ENCODE measurements at regions not wholly inside any gene's neighbourhood (a gene's known extent, or its start where the extent isn't known, plus 50 kb on each side); places are given as distances from the start of the nearest gene placed in this dataset.

DNA sequence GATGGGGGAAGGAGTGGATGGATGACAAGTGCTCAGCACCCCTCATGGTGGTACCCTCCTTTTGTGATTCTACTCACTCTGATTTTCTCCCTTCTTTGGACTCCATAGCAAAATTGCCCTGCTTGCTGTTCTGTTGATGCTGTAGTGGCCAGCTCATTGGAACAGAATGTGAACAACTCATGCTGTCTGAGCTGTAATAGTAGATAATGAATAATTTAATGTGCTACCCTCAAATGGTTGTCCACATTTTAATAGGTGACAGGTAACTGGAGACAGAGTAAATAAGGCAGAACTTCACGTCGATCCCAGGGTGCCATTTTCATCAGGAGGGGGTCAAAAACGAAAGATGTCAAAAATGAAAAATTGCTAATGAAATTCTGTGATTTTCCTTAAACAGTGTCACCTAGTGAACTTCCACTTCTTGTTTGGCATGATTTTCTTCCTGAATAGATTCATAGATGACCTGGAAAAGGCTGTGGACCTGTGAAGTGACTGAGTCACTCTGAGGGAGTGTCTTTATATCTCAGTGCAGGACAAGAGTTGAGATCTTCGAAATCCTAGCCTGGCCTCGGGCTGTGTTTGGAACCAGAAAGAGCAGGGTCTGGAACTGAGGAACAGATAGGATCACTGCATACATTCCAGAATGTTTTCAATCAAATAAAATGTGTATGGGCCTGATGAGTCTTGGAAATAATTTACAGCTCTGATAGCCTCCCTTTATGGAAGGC, 270.2 kb downstream of the PSAT1 start:
- no peak for DNase-seq

DNA sequence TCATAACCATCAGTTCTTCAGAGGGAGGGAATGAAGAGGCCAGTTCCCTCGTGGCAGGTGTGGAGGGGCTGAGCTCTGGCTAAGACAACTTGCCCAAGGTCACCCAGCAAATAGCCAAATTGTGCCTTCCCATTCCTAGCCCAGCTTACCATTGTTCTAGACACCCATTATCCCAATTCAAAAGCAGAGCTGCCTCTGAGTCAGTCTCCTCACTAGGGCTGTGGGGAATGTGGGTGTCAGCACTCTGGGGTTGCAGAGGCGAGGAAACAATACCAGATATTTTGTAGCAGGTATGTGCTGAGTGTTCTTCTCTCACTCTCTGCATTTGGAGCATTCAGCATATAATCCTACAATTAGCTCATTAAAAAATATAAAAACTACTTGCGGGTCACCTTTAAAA, 270.8 kb downstream of the PSAT1 start:
- no peak for DNase-seq

DNA sequence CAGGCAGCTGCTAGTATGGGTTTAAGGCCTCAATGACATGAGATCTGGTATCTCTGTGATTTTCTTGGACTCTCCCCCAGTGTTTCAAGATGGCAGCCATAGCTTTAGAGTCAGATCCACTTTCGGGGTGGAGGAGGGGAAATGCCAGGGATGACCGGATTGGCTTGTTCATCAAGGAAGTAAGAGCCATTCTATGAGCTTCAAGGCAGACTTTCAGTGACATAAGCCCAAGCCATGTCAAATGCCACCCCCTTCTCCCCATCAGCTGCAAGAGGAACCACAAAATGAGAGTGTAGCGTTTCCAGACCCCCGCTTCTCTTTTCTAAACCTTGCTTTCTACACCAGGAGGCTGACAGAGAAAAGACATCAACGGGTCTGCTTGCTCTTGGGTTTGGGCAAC, 271.8 kb downstream of the PSAT1 start:
- DNase-seq: no peak

DNA sequence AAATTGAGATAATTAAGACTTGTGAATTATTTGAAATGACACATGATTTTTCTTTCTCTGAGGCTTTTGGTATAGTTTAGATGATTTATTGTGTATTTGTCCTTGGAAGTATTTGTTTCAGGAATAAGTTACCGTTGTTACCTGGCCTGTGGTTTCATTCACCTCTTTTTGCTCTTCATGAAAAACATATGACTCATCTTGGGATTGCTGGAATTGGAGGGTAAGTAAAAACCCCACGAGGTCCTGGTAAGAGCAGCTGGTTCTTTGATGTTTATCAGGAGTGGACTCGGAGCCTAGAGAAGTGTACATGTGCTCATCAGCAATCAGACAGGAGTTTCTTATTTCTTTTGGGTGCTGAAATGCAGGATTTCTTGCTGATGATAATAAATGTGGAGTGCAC, 275.3 kb downstream of the PSAT1 start:
- no peak for DNase-seq

DNA sequence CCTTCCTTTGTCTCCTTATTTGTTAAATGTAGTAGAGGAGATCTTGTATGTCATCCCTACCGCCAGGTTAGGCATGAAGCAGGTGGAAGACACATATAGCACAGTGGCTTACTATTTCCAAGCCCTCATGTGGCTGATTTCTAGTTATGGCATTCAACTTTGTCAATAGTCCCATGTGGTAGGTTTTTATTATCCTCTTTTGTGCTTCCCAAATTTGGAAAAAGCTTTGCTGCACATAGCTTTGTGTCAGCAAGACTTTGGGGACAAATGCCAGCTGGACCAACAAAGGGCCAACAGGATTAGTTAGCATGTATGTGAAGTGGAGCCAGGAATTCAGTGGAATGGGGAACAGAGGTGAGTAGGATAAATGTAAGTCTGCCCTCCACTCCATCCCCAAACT, 276.3 kb downstream of the PSAT1 start:
- no peak for DNase-seq

DNA sequence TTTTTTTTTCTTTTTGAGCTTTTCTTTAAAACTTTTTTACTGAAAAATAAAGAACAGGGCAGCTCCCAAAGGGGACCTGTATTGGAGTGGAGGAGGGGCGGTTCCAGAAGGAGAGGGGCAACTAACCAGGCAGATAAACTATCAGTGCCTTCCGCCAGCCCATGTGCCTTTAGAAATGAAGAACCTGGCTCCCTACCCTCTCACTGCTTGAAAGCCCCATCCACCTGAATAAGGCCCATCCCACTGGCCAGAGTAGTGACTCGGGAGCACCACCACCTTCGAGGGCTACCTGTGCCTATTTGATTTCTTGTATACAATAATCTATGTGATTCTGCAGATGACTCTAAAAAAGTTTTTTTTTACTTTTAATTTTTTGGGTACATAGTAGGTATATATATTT, 276.7 kb downstream of the PSAT1 start:
- no peak for DNase-seq

DNA sequence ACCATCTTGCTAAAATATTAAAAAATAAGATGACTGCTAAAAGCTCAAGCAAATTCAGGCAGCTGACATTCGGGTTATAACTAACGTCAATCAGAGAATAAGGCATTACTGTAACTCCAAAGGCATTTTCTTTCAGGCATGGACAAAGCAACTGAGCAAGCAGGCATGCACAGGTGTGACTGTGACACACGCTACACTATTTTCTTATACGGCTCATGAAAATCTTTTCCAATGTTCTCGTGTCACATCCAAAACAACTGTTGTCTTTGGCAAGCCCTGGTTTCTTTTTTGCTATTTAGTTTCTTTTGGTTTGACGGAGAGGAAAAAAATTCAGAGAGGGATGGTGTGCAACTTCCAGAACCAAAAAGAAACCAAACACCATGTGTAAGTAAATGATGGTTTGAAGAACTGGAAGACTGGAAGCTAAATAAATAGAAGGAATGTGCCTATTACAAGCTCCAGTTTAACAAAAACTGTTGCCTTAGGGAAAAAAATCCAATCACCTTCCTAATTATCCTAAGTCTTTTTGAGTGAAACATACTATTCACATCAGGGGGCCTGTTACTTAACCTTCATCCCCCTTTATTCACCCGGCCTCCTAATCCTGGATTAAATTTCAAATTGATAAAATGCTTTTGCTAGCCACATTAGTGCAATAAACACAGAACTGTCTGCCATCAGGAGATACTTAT, 277.6 kb downstream of the PSAT1 start:
- no peak for DNase-seq

DNA sequence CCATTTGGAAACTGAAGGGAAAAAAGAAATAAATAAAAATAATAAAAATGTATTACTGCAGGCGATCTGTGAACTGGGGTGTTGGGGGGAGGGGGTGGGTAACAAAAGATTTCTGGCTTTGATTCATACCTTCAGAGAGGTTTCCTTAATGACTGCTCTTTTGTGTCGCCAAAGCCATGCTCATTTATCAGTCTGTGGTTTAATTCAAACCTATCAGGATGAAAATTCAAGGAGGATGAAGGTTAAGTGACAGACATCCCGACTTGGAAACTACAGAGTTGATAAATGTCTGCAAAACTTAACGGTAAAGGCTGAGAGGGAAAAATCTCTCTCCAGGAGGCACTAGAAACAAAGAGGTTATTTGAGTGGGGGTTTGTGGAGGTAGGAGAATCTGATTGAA, 278.2 kb downstream of the PSAT1 start:
- no peak for DNase-seq

DNA sequence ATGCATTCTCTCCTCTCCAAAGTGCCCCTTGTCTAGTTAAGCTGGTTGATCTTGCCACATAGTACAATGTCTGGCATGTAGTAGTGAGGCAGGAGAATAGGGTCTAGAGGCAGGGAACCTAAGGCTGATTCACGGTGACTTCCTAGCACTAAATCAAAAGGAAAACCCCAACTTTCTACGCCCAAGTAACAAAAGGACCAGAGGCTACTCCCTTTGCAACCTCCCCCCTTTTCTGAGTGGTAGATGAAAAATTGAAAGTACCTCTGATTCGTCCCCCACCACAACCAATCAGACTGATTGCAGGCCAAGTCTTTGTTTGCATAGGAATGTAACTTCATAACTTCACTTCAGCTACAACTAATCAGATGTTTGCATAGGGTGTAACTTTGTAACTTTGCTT, 278.8 kb downstream of the PSAT1 start:
- no peak for DNase-seq

DNA sequence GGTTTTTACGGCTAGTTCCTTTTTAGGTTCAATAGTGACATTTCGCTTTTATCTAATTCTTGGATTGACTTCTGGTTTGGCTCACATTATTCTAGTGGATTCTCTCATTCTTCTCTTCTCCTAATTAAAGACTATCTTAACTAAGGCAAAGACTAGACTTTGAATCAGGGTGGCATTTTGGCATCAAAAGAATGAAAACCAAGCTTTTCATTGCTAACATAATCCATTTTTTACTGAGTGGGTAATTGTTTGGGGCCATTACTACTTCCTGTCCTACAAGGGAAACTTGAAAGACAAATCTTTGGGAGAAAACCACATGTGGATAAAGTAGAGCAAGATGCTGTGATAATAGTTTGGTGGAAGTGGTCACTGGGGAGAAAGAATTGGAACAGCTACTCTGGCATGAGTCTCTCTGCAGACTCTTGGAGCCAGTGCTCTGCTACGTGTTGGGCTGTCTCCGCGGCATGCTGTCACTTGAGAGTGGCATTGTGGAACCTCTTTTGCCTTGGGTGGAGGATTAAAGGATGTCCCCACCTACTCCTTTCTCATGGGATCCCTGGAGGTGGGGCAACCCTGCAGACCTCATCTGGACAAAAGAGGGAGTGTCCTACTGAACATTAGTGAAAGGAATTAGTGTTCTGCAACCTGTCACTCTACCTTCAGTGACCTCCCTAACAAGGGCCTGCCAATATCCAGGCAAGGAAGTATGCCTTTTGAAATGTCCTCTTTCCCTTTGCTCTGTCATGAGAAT, 280.4 kb downstream of the PSAT1 start:
- DNase-seq: no peak

DNA sequence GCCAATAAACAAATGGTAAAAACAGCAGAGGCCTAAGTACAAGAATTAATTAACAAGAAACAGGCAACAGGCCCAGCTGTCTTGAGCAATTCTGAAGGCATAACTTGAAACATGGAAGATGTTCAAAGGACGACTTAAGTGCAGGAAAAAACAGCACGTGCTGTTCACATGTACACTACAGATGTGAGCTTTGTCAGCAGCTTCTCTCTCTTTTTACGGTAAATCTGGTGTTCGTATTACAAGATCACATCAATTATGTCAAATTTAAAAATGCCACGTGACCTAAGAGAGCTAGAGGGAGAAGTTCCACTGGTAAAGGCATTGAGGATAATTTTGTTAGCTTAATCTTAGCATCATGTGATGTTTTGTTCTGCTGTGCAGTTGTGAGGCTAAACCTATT, 281.1 kb downstream of the PSAT1 start:
- no peak for DNase-seq

DNA sequence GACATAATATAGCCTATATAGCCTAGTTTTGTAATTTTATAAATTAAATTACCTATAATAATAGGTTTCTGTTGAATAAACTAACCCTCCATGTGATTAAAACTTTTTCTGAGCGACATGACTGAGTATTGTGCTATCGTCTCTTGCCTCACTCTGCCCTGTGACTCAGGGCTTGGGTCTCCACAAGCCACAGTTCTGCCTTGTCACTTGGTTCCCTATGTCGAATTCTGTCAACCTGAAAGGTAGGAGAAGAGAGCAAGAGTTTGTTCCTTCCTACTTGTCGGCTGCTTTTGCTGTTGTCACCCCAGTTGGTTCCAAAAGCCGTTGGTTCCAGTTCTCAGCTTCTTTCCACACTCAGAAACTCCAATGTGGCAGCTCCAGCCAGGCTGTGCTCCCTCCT, 285.9 kb downstream of the PSAT1 start:
- DNase-seq: no peak

DNA sequence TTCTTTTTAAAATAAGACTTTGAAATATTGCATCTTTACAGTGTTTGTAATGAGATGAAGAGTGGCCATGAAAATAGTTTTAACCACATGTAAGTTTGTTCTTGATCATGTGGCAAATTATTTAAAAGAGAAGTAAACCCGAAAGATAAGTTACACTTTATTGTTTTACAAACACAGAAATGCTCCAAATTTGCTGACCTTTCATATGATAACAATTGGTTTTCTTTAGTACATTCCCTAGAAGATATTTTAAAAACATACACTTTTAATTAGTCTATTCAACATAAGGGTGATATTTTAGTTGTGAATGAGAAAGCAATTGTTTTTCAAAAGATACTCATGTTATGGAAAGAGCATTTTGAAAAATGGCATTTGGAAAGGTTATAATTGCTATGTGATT, 287.7 kb downstream of the PSAT1 start:
- no peak for DNase-seq

DNA sequence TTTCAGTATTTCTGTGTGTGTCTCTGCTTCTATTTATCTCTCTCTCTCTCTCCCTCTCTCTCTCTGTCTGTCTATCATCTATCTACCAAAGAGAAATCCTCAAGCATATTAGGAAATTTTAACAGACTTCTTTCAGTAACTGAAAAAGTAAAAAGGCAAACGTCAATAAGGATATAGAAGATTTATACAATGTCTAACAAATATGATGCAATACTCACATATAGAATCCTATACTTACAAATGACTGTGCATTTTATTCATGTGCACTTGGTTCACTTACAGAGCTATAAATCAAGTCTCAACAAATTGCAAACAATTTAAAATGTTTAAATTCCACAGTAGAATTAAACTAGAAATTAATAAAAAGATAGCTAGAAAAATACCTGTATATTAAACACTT, 289.0 kb downstream of the PSAT1 start:
- DNase-seq: no peak

DNA sequence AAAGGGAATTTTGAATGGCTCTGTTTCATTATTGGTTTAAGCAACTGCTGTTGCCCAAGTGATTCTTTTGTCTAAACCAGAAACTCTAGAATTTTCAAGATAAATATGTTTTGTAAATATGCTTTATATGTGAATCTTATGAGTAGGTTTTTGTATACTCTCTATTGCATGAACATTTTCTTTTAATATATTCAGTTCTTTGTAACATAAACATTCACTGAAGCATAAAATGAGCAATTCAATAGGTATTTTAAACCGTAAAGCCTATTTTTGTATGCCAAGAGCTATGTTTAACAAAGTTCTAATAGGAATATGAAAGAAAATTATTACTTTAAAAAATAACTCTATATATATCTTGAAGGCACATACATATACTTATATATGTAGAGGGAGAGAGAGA, 293.1 kb downstream of the PSAT1 start:
- no peak for DNase-seq

DNA sequence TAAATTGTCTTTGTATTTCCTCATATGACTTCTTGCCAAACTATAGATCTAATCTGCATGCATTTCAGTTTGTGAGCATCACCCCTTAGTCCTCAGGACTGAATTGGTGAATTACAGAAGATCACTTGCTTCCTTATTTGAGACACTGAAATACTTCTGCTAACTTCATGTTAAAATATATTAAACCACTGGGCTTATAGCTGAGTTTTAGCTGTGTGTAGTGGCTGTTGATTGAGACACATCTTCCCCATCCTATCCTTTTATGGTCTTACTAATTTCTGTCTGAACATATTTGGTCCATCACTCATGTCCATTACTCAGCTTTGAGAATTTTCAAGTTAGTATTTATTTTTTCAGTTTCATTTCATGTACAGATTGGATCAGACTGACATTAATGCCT, 295.9 kb downstream of the PSAT1 start:
- no peak for DNase-seq

DNA sequence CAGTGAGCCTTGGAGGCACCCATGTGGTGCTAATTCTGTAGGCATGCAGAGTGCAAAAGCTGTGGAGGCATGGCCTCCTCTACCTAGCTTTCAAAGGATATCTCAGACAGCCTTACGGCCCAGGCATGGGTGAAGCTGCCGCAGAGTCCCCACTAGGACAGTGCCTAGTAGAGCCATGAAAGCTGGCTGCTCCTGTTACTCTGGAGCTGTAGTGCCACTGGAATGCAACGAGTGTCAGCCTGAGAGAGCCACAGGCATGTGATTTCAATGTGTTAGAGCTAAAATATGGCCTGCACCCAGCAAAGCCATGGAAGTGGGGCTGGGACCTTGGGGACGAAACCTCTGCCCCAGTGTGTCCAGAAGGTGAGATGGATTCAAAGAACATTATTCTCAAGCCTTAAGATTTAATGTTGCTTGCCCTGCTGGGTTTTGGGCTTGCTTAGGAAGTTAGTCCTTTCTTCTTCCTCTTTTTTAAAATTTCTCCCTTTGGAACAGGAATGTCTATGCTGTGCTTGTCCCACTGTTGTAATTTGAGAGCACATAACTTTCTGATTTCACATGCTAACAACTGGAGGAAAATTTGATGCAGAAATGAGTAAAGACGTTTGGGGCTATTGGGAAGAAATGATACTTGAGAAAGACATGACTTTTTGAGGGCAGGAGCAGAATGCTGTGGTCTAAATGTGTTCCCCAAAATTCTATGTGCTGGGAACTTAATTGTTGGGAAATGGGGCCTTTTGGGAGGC, 298.4 kb downstream of the PSAT1 start:
- no peak for DNase-seq

DNA sequence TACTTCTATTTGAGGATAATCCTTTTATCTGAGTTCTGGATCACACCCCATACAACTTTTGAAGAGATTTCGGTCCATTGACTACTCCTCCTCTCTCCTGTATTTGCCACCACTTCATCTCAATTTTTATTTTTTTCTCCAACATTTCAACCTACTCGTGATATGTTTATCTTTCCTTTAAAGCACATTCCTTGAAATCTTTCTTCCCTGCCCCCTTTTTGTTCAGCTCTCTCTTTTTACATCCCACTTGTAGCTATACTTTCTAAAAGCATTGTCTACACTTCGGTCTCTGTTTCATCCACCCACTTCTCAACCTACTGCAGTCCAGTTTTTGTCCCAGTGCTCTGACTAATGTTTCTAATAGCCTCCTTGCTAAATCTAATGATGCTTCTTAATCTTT, 299.4 kb downstream of the PSAT1 start:
- no peak for DNase-seq

DNA sequence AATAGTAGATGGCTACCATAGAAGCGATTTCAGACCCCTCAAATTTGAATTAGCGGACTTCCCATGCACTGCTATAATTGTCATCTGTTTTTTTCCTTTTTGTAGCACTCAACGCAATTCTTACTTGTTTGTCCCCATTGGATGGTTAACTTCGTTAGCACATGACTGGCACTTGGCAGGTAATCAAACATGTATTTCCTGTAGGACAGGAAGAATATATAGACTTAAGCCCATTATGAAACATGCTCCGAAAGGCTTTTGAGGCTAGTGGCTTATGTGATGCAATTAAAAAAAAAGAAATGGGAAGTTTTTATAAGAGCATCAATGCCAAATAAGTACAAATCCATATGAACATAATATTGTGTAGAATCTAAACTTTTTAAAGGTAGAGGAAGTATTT, 301.2 kb downstream of the PSAT1 start:
- no peak for DNase-seq

DNA sequence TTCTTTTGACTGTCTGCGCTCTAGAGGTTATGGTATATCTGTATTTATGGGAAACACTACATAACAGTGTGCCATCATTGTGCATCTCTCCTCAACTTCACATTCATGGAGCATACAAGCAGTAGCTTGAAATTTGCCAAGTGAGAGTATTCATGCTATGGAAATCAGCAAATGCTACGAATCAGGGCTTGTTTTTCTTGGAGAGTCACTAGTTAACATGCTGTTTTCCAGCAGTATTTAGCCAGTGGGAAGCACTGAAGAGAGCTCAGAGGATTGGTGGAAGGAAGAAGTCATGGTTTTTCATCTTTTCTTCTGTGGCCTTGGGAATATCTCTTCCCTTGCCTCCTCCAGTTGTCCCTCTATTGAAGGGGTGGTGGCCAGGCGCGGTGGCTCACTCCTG, 303.0 kb downstream of the PSAT1 start:
- DNase-seq: no peak

DNA sequence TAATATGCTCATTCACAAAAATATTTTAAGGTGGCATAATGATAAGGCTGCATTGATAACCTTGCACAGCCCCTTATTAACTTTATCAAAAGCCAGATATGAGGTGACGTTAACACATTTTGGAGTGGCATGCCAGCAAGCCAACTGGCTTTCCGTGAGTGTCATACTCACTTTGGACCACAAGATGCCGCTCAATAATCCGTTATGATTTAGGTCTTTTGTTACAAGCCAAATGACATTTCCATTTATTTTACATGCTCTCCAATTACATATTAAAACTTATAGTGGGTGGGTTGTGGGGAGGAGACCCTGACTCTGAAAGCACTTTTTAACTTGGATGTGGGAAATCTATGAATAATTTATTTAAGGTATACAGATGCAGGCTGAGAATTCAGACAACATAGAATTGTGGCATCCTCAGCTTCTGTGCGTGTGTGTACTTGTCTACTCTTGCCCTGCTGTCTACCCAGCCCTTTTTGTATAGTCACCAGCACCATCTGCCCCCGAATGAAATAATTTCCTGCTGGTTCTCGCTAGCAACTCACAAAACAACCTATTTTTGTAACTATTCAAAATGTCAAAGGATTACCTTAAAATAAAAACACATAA, 305.1 kb downstream of the PSAT1 start:
- DNase-seq: peak in 1 of 2 experiments; percentile 7

DNA sequence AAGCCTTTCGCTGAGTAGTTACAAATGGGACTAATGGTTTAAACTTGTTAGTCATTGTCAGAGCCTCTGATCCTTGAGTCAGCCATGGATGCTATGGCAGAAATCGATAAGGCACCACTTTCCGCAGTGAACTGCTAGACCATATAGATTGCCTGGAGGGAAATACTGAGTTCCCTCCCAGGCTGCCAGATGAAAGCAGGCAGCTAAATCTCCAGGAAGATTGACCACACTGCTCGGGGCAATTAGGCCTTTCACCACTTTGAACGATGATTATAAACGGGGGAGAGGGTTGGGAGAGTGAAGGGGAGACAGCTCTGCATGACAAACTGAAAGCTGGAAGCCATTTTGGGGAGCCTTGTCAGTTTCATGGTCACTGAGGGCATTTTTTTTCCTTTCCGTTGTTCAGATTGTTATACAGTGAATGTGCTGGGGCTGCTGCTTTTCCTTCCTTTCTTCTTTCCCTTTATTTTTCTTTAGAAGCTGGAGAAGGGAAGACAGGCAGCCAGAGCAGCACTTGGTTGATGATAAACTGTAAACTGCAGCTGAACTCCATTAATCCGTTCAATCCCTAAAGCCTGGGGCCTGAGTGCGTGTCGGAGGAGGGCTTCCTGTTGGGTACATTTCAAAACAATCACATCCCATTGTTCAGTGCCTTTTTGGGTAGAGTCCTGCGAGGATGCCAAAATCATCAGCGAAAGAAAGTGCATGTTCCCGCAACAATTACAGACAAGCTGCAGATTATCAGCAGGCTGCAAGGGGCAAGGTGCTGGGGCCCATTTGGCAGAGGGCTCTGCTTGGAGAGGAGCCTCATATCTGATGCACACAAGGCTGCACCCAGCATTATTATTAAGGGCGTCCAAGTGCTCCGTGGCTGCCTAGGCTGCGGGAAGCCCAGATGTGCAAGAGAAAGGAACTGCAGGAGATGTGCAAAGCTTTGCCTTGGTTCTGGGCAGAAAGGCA, 308.4 kb downstream of the PSAT1 start:
- DNase-seq: no peak
